ENCODE measurements at regions not wholly inside any gene's neighbourhood (a gene's known extent, or its start where the extent isn't known, plus 50 kb on each side); places are given as distances from the start of the nearest gene placed in this dataset.
A peak's percentile ranks its signal among the peaks of the same experiment; 100 is the strongest.

DNA sequence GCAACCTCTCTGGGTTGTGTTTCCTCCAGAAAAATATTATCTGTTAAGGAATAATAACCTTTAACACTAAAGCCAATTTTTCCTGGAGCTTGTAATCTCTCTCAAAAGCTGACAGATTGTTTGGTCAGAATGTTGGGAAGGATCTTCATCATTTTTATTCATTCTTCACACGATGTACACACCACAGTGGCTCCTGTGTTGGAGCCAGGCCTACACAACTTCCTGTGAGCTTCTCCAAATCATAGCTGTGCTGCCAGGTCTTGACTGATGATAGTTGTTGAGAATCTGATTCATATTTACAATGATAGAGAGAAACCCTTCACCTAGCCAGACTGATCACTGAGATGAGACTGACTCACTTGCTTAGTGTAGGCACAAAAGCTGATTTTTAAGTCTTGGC lies 151.0 kb upstream of the ROBO2 start:
- no peak for DNase-seq (ENCODE audit: low read depth, low spot score)

DNA sequence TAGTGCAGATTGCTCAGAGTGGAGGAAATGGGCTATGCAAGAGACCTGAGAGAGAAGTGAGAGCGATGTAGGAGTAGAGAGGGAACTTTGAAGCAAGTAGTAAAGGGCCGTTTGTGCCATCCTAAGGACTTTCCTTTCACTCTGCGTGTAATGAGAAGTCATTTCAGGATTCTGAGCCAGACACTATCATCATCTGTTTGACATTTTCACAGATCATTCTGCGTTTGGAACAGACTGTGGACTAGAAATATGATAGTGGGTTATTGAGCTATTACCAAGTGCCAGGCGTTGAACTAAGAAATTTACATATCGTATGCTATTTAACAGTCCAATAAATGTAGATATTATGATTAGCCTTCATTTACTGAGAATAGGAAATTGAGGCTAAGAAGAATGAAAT lies 150.0 kb upstream of the ROBO2 start:
- DNase-seq (ENCODE audit: low read depth, low spot score): no peak

DNA sequence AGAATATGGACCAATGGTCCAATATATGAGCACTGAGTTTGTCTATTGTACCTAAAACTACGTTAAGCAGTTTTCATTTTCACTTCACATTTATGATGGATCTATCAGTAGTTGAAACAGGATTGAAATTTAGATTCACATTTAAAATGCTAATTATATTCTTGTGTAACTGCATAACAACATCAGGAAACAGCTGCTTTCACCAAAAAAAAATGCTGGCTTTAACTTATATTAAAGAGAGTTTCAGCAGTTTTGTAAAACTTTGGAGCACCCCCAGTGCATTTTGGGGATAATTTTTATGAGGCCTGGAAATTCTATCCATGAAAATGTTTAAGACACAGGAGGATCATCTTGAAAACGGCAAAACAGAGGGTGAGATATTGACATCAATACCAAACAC lies 142.8 kb upstream of the ROBO2 start:
- DNase-seq (ENCODE audit: low read depth, low spot score): no peak

DNA sequence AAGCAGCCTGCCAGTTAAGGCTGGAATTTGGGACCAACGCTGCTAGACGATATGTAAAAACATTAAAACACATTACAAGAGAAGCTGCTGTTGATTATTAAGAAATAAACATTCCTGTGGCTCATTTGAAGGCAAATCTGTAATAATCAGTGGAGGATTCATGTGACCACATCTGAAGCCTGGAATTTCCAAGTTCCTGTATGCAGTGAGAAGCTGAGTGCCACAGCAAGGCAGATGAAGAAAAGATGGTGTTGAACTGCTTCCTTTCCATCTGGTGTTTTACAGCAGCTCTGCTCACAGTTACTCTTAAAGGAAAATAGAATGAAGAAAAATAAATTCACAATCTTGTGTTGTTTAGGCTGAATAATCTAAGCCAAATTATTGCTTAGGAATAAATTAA lies 139.3 kb upstream of the ROBO2 start:
- DNase-seq (ENCODE audit: low read depth, low spot score): no peak

DNA sequence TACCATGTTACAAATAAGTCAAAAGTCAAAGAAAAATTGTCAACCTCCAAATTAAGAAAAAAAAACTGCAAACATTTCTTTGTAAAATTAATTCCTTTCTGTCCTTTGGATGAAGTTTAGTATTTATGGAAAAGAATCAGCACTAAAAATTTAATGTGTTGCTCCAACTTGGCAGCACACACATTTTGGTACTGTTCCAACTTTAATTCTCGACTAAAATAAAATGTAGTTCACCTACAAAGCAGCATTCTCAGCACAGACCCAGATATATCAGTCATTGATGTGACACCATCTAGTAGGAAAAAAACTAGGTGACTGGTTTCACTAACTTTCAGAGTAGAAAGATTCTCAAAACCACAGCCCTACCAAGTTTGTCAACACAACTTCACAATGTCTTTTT lies 131.7 kb upstream of the ROBO2 start:
- DNase-seq (ENCODE audit: low read depth, low spot score): no peak

DNA sequence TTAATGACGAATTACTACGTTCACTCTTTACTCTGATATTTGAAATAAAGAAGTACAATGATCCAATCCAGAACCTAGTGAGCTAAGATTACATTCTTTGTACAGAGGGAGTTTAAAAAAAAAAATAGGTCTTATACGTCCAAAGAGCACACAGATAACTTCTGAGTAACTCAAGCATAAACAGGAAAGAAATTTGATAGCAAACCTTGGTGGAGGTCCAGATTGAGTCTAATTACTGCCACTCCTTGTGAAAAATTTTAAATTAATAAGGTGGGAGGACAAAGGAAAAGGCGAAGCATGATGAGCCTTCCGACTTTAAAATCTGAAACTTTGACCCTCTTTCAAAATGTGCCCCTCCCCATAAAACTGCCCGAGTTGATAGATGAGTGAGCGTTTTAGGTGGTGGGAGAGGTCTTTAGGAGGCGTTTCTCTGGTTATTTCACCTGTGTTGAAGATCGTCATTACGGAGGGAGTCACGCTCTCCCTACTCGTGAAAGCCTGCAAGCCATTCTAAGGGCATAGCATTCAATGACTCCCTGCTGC lies 127.0 kb upstream of the ROBO2 start:
- no peak for DNase-seq (ENCODE audit: low read depth, low spot score)

DNA sequence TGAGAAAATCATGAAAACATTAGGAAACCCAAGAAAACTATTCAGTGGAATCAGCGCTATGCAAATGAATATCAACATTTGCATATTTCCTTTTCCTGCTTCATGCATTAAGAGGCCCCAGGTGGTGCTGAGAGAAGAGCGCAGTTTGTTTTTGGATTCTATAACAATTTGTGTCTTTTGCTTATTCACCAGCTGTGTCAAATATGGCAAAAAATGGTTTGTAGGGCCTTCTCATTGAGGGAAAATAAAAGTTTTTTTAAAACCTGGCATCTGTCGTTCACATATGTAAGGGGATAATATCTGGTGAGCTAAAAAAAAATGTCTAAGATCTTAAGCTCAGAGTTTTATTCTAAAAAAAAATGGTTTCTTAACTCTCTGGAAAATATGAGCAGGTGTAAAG lies 122.5 kb upstream of the ROBO2 start:
- DNase-seq (ENCODE audit: low read depth, low spot score): no peak

DNA sequence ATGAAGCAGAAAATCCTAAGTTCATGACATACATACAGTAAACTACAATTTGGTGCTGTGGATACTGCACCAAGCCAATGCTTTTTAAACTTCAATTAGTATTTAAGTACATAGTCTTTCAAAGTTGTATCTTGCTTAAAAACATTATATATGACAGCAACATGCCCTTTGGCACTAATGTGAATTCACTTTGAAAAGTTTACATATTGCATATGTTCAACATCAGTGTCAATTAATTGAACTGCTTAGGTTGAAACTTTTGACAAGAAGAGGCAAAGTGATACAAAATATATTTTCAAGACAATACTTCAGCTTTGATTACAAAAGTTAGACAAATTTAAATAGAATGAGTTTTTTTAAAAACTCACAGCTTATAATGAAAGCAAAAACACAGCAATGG lies 119.4 kb upstream of the ROBO2 start:
- DNase-seq (ENCODE audit: low read depth, low spot score): no peak

DNA sequence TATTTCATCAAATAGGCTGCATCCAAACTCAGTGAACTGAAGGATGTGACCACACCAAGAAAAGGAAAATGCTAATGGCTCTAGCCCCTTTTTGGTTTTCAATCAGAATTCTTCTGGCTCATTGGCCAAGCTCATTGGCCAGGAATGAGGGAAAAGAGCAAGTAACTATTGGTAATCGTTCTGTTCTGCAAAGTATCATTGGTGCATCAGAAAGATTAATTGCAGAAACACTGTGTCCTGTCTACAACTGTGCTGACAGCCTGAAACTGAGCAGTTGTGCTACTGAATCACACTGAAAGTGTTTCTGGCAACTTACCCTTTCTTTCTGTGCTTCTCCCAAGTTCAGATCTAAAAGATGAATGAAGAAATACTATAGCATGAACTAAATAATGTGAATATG lies 116.4 kb upstream of the ROBO2 start:
- DNase-seq (ENCODE audit: low read depth, low spot score): no peak

DNA sequence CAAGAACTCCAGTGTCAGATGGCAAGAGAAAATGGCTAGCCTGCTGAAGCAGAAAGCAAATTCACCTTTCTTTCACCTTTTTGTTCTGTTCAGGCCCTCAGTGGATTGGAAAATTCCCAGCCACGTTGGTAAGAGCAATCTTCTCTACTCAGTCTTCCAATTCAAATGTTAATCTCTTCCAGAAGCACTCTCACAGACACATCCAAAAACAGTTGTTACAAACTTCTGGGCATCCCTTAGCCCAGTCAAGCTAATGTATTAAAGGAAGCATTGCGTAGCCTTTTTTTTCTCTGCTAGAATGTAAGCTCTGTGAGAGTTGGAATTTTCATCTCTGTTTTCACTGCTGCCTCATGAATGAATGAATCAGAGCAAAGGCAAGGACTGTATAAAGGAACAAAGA lies 109.2 kb upstream of the ROBO2 start:
- peak; percentile 14 for DNase-seq (ENCODE audit: low read depth, low spot score)

DNA sequence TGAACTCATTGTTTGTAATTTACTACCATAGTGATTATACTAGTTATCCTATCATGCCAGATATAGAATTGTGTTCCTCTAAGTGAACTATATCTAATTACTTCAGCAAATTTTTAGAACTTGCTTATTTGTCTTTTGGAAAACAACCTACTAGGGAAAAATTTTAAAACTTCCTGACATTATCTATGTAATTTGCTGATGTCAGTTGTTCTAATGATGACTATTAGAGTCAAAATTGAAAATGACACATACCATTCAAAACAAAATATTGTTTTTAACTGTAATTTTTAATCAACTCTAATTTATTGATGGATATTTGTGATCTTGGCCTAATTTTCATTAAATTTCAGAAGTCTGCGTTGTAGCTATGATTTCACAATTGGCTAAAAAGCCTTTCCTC lies 106.7 kb upstream of the ROBO2 start:
- no peak for DNase-seq (ENCODE audit: low read depth, low spot score)

DNA sequence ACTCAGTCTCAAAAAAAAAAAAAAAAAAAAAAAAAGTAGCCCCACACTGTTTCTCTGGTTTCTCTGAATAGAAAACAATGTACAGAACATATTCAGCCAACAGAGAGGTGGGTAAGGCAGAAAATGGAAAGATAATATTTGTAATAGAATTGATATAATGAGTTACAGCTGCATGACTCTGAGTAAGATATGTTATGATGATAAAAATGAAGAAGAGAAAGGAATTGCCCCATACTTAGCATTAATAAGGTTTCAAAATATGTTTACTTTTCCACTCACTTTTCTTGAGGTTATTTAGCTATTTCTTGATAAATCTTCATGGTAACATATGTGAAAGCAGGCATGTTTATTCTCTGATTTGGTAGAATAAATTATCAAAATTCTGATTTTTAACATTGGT lies 100.9 kb upstream of the ROBO2 start:
- DNase-seq (ENCODE audit: low read depth, low spot score): no peak

DNA sequence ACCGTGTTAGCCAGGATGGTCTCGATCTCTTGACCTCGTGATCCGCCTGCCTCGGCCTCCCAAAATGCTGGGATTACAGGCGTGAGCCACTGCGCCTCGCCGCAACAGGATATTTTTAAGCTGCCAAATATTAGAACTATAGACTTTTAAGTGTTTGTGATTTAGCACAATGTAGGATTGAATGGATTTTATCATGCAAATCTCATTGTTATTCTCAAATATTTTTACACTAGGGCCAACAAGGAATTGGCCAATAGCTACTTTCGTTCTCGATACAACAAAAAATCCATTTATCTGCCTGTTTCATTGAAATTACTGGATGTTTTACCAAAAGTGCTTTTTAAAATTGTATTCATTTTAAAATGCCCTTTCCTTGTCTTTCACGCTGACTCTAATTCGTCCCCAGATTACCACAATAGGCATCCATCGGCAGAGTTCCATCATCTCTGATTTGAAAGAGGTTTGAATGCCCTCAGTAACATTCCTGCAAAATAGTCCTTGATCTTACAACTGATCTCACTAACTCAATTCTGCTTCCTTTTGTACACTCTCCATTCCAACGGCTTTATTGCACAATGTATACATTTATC lies 99.6 kb upstream of the ROBO2 start:
- DNase-seq (ENCODE audit: low read depth, low spot score): no peak

DNA sequence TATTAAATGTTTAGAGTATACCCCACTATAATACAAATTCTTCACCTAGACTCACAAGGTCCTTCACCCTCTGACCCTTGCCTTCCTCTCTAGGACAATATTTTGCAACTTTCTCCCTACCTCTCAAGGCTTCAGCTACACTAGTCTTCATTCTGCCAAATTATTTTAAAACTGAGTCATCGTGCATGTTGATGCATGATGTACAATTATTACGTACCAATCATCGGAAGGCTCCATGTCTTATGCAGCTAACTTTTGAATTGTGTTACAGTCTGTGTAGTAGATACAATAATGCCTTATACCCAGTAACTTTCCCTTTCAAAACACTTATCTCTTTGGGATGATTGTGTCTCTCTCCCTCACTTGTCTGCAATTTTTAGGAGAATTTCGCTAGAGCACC lies 98.5 kb upstream of the ROBO2 start:
- DNase-seq (ENCODE audit: low read depth, low spot score): no peak

DNA sequence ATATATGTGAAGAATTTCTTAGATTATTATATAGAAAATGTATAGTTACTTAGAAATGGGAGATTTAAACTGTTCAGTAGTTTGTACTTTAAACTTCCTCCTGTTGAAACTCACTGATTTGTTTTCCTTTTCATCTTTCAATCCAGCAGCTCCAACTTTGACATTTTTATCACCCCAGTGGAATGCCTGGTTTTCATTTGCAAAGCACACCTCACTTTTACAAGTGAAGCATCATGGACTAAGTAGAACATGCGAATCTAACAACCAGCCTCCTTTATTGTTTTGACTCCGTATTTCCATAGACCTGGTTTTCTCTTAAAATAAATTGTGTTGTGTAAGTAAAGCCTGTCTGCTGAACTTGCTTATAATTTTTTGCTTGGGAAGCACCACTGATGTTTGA lies 97.8 kb upstream of the ROBO2 start:
- no peak for DNase-seq (ENCODE audit: low read depth, low spot score)

DNA sequence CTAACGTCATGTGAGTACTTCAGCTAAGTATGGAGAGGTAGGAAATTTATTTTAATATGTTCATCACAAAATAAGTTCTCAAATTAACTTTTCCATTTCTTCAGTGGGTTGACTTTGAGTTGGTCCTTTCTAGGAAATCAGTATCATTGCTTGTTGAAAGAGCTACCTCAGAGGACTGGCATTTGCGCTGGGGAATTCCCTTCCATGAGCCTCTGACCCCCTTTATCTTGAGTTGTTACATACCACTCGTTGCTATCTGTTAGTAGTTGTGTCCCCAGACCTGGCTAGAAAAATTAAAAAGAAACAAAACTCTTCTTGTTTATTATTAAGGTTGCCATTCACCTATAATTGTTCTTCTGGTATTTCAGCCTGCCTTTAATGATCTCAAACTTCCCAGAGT lies 96.8 kb upstream of the ROBO2 start:
- DNase-seq (ENCODE audit: low read depth, low spot score): peak; percentile 18

DNA sequence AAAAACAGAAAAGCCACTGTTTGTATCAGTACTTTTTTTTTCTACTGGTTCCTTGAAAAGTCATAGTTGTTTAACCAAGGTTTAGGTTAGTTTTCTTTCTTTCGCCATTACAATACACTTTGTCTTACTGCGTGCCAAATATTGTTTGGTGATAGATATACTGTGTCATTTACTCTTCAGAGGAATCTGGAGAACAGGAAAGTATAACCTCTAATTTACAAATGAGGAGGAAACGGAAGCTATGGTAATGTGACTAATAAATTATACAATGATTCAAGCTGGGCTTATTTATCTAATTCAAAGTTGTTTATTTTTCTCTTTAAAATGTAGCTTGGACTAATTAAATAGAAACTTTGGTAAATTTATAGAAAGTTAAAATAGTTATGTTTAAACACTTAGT lies 96.2 kb upstream of the ROBO2 start:
- DNase-seq (ENCODE audit: low read depth, low spot score): no peak

DNA sequence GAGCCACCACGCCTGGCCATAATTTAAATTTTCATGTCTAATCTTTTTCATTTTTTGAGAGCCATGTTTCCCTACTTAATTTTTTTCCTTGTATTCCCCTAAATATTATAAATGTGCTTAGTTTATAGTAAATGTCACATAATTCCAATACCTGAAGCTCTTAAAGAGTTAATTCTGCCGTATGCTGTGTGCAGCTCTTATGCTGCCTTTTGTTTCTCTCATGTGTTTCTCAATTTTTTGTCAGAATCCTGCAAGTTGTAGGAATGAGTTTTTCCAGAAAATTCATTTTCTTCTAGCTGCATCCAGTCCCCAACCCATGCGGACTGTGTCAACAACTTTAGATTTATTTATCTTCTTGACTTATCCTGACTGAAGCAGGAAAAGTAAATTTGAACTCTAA lies 90.9 kb upstream of the ROBO2 start:
- DNase-seq (ENCODE audit: low read depth, low spot score): no peak

DNA sequence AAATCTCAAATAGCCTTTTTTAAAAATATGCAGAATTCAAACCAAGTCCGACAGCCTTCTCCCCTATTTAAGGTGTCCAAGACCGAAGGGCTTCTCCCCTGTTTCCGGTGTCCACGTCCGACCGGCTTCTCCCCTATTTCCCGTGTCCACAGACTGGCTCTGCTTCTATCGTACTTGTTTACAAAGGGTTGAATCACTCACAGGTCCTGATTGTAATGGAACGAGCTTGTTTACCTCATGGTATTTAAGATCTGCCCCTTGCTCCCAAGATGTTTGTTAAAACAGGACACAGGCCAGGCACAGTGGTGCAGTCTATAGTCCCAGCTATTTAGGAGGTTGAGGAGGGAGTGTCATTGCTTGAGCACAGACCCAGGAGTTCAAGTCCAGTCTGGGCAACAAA lies 90.4 kb upstream of the ROBO2 start:
- no peak for DNase-seq (ENCODE audit: low read depth, low spot score)

DNA sequence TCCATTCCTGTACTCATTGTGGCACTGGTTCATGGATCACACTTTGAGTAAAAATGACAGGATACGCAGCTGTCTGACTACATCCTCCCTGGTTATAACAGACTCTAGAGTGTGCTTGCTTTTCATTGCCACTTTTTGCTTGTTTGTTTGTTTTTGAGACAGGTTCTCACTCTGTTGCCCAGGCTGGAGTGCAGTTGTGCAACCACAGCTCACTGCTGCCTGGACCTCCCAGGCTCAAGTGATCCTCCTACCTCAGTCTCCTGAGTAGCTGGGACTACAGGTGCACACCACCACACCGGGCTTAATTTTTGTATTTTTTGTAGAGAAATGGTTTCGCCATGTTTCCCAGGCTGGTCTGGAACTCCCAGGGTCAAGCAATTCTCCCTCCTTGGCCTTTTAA lies 89.3 kb upstream of the ROBO2 start:
- no peak for DNase-seq (ENCODE audit: low read depth, low spot score)

DNA sequence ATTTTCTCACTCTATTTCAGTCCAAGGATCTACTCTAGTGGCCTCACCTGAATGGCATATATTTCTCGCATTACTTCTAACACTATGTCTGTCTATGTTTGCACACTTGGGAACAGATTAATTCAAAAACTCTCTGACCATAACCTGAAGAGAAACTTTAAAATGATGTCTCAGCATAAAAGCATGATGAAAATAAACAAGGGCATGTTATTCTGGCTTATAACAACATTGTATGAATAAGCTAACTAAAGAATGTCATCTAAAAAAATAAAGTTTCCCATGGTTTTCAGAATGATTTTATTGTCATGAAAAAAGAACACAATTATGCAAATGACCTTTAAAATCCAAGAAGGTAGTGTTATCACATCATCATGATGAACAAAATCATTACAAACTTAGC lies 85.5 kb upstream of the ROBO2 start:
- DNase-seq (ENCODE audit: low read depth, low spot score): no peak

DNA sequence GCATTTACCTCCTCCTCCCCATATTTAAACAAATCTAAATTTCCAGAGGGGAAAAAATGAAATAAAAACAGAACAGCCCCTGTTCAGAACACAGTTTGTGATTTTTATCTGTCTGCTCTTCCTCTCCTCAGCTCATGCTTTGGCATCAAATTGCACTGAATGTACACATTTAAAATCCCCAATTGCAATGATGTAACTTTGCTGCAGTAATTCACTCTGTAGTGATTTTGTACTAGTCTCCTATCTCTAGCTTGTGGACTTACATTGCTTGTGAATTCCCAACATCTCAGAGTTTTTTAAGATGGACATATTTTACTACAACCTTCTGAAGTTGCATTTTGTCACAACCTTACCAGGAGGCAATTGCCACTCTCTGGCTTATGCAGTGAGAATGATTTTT lies 81.6 kb upstream of the ROBO2 start:
- no peak for DNase-seq (ENCODE audit: low read depth, low spot score)

DNA sequence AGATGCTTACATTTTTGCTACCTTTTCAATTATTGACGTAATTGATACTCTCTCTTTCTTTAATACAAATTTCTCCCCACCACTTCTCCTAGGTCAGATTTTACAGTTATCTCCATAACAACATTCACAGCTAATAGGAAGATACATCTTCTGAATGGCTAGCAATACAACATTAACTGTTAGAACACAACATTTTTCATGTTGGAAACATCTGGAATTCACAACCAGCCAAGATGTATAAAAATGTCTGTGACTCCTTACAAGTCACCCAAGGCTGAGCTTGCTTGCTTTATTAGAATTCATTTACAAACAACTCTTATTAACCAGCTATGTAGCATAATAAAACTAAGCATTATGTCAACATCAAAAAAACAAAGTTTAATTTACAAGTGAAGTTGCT lies 81.0 kb upstream of the ROBO2 start:
- no peak for DNase-seq (ENCODE audit: low read depth, low spot score)

DNA sequence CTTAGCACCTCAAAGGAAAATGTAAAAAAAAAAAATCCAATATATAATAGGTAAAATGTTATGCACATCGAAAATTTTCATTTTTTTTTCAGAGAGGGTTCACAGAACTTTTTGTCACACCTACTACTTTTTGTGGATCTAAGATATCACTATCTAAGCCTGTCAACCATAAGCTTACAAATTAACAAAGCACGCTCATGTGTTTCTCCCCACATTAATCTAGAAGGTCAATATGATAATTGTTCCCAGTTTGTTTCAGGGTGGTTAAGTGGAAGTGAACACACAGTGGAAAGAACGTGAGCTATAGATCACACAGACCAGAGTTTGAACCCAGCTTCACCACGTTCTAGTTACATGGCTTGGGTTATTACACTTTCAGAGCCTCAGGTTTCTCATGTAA lies 78.6 kb upstream of the ROBO2 start:
- no peak for DNase-seq (ENCODE audit: low read depth, low spot score)
